ENCODE measurements at regions not wholly inside any gene's neighbourhood (a gene's known extent, or its start where the extent isn't known, plus 50 kb on each side); places are given as distances from the start of the nearest gene placed in this dataset.

DNA sequence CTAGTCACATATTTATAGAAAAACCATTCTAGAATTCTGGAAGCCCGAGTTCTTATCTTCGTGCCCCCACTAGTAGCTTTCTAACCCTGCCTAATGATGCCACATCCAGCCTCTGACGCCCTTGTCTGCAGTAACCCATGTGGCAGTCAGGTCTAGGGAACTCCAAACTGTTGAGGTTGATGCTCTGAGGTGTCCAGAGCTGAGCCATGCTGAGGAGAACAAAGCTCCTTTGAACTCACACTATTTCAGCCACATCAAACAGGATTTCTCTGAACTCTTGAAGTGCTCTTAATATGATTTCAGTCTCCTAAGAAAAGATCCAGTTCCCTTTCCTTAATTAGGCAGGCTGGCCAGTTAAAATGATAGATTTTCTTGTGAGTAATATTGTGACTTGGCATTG lies 150.5 kb upstream of the ST8SIA2 start:
- H3K27me3 ChIP-seq (ENCODE audit: control insufficient read depth in 2 of 2, insufficient read depth in 2 of 2, low read length in 2 of 2), result peaks cover 0 to 4% of the 10 kb centered on the region in 2 donors
- H2AFZ ChIP-seq (ENCODE audit: insufficient read depth, low read depth, low read length, poor library complexity, severe bottlenecking), result no peak overlapping the region
- no peaks in the 10 kb centered on the region for H3K36me3 ChIP-seq (replicated peaks in 1 of 2; ENCODE audit: control insufficient read depth in 1 of 2, insufficient read depth in 2 of 2, low read length in 2 of 2)
- no peaks in the 10 kb centered on the region for H3K4me1 ChIP-seq (ENCODE audit: control insufficient read depth in 1 of 2, insufficient read depth in 2 of 2, low read length in 2 of 2)
- no peaks in the 10 kb centered on the region for H3K79me2 ChIP-seq (ENCODE audit: insufficient read depth, low read length)
- TF ChIP-seq, protein P1, sequence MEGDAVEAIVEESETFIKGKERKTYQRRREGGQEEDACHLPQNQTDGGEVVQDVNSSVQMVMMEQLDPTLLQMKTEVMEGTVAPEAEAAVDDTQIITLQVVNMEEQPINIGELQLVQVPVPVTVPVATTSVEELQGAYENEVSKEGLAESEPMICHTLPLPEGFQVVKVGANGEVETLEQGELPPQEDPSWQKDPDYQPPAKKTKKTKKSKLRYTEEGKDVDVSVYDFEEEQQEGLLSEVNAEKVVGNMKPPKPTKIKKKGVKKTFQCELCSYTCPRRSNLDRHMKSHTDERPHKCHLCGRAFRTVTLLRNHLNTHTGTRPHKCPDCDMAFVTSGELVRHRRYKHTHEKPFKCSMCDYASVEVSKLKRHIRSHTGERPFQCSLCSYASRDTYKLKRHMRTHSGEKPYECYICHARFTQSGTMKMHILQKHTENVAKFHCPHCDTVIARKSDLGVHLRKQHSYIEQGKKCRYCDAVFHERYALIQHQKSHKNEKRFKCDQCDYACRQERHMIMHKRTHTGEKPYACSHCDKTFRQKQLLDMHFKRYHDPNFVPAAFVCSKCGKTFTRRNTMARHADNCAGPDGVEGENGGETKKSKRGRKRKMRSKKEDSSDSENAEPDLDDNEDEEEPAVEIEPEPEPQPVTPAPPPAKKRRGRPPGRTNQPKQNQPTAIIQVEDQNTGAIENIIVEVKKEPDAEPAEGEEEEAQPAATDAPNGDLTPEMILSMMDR (IDR thresholded peaks at IDR 0.05), result no peak
- peaks cover 5 to 17% (median 10%) of the 10 kb centered on the region in 7 donors for H3K9me3 Mint-ChIP-seq
- WGBS (ENCODE audit: insufficient coverage), result 100% methylated on average over 1 of the region's 3 CpGs
- H3K27ac ChIP-seq (ENCODE audit: low read depth in 1 of 2, low read length in 2 of 2), result no peak overlapping the region
- no peak overlapping the region for H3K4me3 ChIP-seq (replicated peaks in 1 of 3; ENCODE audit: low read depth in 2 of 3, low read length in 3 of 3)
- H3K27ac Mint-ChIP-seq, result peak overlapping the region in 1 of 7 donors; percentile 62
- H3K9me3 ChIP-seq (replicated peaks in 1 of 2; ENCODE audit: control insufficient read depth in 1 of 2, insufficient read depth in 1 of 2, low read length in 2 of 2), result peaks cover 0 to 7% of the 10 kb centered on the region in 2 donors
- intact Hi-C loops (cut with micrococcal nuclease), result no loop called here
- no peak for DNase-seq
- H3K4me1 Mint-ChIP-seq, result no peaks in the 10 kb centered on the region
- no peaks in the 10 kb centered on the region for H3K36me3 Mint-ChIP-seq
- H3K4me3 Mint-ChIP-seq, result no peak overlapping the region
- H4K20me1 ChIP-seq (ENCODE audit: insufficient read depth, low read length), result no peaks in the 10 kb centered on the region
- H3K9ac ChIP-seq (ENCODE audit: insufficient read depth, low read length, poor library complexity, severe bottlenecking), result no peak overlapping the region
- H3K4me2 ChIP-seq (replicated peaks; ENCODE audit: extremely low read depth, low read length, poor library complexity, severe bottlenecking), result no peak overlapping the region
- peaks cover 6 to 8% (median 7%) of the 10 kb centered on the region in 3 donors for H3K27me3 Mint-ChIP-seq (ENCODE audit: low read depth in 3 of 3)

DNA sequence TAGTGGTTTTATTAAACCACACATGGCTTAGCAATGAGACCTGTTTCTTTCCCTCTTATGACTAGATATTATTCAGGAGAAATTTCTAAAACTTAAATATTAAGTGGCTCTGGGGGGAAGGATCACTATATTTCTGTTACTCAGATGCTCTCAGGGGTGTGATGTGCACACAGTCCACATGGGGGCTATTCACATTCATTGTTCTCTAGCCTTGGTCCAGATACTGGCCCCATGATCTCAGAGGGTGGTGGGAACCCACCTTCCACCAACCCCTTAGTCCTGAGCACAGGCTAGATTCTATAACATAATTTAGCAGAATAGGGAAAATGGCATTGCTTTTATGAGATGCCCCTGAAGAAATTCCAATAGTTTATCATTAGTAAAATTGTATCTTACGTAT lies 149.0 kb upstream of the ST8SIA2 start:
- DNase-seq, result no peak
- H3K79me2 ChIP-seq (ENCODE audit: insufficient read depth, low read length), result no peaks in the 10 kb centered on the region
- H3K4me1 ChIP-seq (ENCODE audit: control insufficient read depth in 1 of 2, insufficient read depth in 2 of 2, low read length in 2 of 2), result no peaks in the 10 kb centered on the region
- no peak overlapping the region for H2AFZ ChIP-seq (ENCODE audit: insufficient read depth, low read depth, low read length, poor library complexity, severe bottlenecking)
- Mint-ChIP-seq H3K4me3 (no peak overlapping the region), H3K9me3 (peaks cover 0 to 6% (median 2%) of the 10 kb centered on the region in 7 donors), H3K4me1 (no peaks in the 10 kb centered on the region), H3K36me3 (no peaks in the 10 kb centered on the region), H3K27ac (no peak overlapping the region), H3K27me3 (ENCODE audit: low read depth in 3 of 3) (peaks cover 6 to 9% (median 7%) of the 10 kb centered on the region in 3 donors)
- no peak overlapping the region for H3K4me3 ChIP-seq (replicated peaks in 1 of 3; ENCODE audit: low read depth in 2 of 3, low read length in 3 of 3)
- TF ChIP-seq, protein P1 (IDR thresholded peaks at IDR 0.05), result no peak
- H3K27ac ChIP-seq (ENCODE audit: low read depth in 1 of 2, low read length in 2 of 2), result no peak overlapping the region
- peaks cover 0 to 4% of the 10 kb centered on the region in 2 donors for H3K27me3 ChIP-seq (ENCODE audit: control insufficient read depth in 2 of 2, insufficient read depth in 2 of 2, low read length in 2 of 2)
- no CpG with 5 or more reads among the region's 1 CpG for WGBS (ENCODE audit: insufficient coverage)
- intact Hi-C loops (cut with micrococcal nuclease), result no loop called here
- H3K36me3 ChIP-seq (replicated peaks in 1 of 2; ENCODE audit: control insufficient read depth in 1 of 2, insufficient read depth in 2 of 2, low read length in 2 of 2), result no peaks in the 10 kb centered on the region
- H3K9me3 ChIP-seq (replicated peaks in 1 of 2; ENCODE audit: control insufficient read depth in 1 of 2, insufficient read depth in 1 of 2, low read length in 2 of 2), result no peaks in the 10 kb centered on the region
- no peak overlapping the region for H3K9ac ChIP-seq (ENCODE audit: insufficient read depth, low read length, poor library complexity, severe bottlenecking)
- no peak overlapping the region for H3K4me2 ChIP-seq (replicated peaks; ENCODE audit: extremely low read depth, low read length, poor library complexity, severe bottlenecking)
- H4K20me1 ChIP-seq (ENCODE audit: insufficient read depth, low read length), result no peaks in the 10 kb centered on the region

Measured in CD14-positive monocyte (primary cell).